H9 (cell line): ENCODE measurements at regions not wholly inside any gene's neighbourhood (a gene's known extent, or its start where the extent isn't known, plus 50 kb on each side); places are given as distances from the start of the nearest gene placed in this dataset.

Experiments
- DNase-seq: peaks from one replicate; pipeline ENCODE4 v3.0.0-alpha.2; 2017
- H2AFZ ChIP-seq: one replicate; pipeline ENCODE4 v1.6.1; 2013; ENCODE audit warnings: mild to moderate bottlenecking, low read length, control low read depth, moderate library complexity
- H2AK5ac ChIP-seq: 2 replicates; pipeline ENCODE4 v1.6.1; 2013; ENCODE audit warnings: low read length, control low read depth, mixed read lengths; ENCODE audit not compliant: insufficient read length
- H2BK120ac ChIP-seq: one replicate; pipeline ENCODE4 v1.6.1; 2013; ENCODE audit warnings: low read depth, mild to moderate bottlenecking, low read length, control low read depth, inconsistent platforms; ENCODE audit not compliant: poor library complexity, severe bottlenecking
- H2BK12ac ChIP-seq: 2 replicates; pipeline ENCODE4 v1.6.1; 2013; ENCODE audit warnings: low read length, control low read depth, mixed read lengths, low read depth; ENCODE audit not compliant: insufficient read length
- H2BK15ac ChIP-seq: 2 replicates; pipeline ENCODE4 v1.6.1; 2013; ENCODE audit warnings: low read depth, low read length, control low read depth
- H2BK20ac ChIP-seq: one replicate; pipeline ENCODE4 v1.6.1; 2013; ENCODE audit warnings: low read depth, mild to moderate bottlenecking, low read length, control low read depth, inconsistent platforms; ENCODE audit not compliant: poor library complexity, severe bottlenecking
- H2BK5ac ChIP-seq: 2 replicates; pipeline ENCODE4 v1.6.1; 2013; ENCODE audit warnings: low read length, control low read depth, mixed read lengths; ENCODE audit not compliant: insufficient read length
- H3K14ac ChIP-seq: 2 replicates; pipeline ENCODE4 v1.6.1; 2013; ENCODE audit warnings: low read length, control low read depth; ENCODE audit not compliant: insufficient read depth
- H3K18ac ChIP-seq: 2 replicates; pipeline ENCODE4 v1.6.1; 2013; ENCODE audit warnings: low read depth, mild to moderate bottlenecking, mixed read lengths, low read length, control low read depth; ENCODE audit not compliant: insufficient read length
- H3K23ac ChIP-seq: 2 replicates; pipeline ENCODE4 v1.6.1; 2013; ENCODE audit warnings: low read length, control low read depth, mixed read lengths, low read depth; ENCODE audit not compliant: insufficient read length
- H3K23me2 ChIP-seq: 2 replicates; pipeline ENCODE4 v1.6.1; 2013; ENCODE audit warnings: low read depth, mild to moderate bottlenecking, mixed read lengths, low read length, control low read depth; ENCODE audit not compliant: insufficient read length, poor library complexity, severe bottlenecking
- H3K27ac ChIP-seq: 2 replicates; pipeline ENCODE4 v1.5.1; 2013; ENCODE audit warnings: low read length, control low read depth, mixed read lengths, low read depth; ENCODE audit not compliant: insufficient read length
- H3K27me3 ChIP-seq: 2 replicates; pipeline ENCODE4 v1.6.1; 2013; ENCODE audit warnings: low read length, control low read depth, inconsistent platforms; ENCODE audit not compliant: insufficient read depth
- H3K4ac ChIP-seq: 2 replicates; pipeline ENCODE4 v1.6.1; 2013; ENCODE audit warnings: low read depth, mild to moderate bottlenecking, control low read depth, inconsistent platforms, low read length, moderate library complexity
- H3K4me1 ChIP-seq: 2 replicates; pipeline ENCODE4 v1.6.1; 2013; ENCODE audit warnings: low read length, control low read depth, inconsistent platforms; ENCODE audit not compliant: insufficient read depth
- H3K4me2 ChIP-seq: 2 replicates; pipeline ENCODE4 v1.6.1; 2013; ENCODE audit warnings: low read length, control low read depth, mixed read lengths; ENCODE audit not compliant: insufficient read length, insufficient read depth
- H3K56ac ChIP-seq: 2 replicates; pipeline ENCODE4 v1.6.1; 2013; ENCODE audit warnings: low read depth, mild to moderate bottlenecking, mixed read lengths, low read length, control low read depth; ENCODE audit not compliant: insufficient read length
- H3K79me1 ChIP-seq: 2 replicates; pipeline ENCODE4 v1.6.1; 2013; ENCODE audit warnings: low read depth, mild to moderate bottlenecking, moderate library complexity, low read length, control low read depth, inconsistent platforms; ENCODE audit not compliant: insufficient read depth, poor library complexity, severe bottlenecking
- H3K79me2 ChIP-seq: 2 replicates; pipeline ENCODE4 v1.6.1; 2013; ENCODE audit warnings: low read length, control low read depth, inconsistent platforms; ENCODE audit not compliant: insufficient read depth
- H3K9ac ChIP-seq: 2 replicates; pipeline ENCODE4 v1.6.1; 2013; ENCODE audit warnings: low read length, control low read depth, mixed read lengths; ENCODE audit not compliant: insufficient read length; ENCODE audit errors: extremely low read depth
- H3K9me3 ChIP-seq: one replicate; pipeline ENCODE4 v1.6.1; 2013; ENCODE audit warnings: low read depth, low read length, inconsistent platforms; ENCODE audit not compliant: control insufficient read depth
- H3T11ph ChIP-seq: one replicate; pipeline ENCODE4 v1.6.1; 2013; ENCODE audit warnings: mild to moderate bottlenecking, low read length, control low read depth, inconsistent platforms
- H4K20me1 ChIP-seq: one replicate; pipeline ENCODE4 v1.6.1; 2013; ENCODE audit not compliant: control insufficient read depth, insufficient read length, insufficient read depth
- H4K5ac ChIP-seq: 2 replicates; pipeline ENCODE4 v1.6.1; 2013; ENCODE audit warnings: low read depth, mild to moderate bottlenecking, mixed read lengths, low read length, control low read depth; ENCODE audit not compliant: insufficient read length
- H4K8ac ChIP-seq: replicated peaks from 2 replicates; pipeline ENCODE4 v1.6.1; 2013; ENCODE audit warnings: low read length, control low read depth, mixed read lengths, low read depth; ENCODE audit not compliant: insufficient read length
- H4K91ac ChIP-seq: 2 replicates; pipeline ENCODE4 v1.6.1; 2013; ENCODE audit warnings: low read depth, mild to moderate bottlenecking, moderate library complexity, mixed read lengths, low read length, control low read depth; ENCODE audit not compliant: insufficient read length
- H3K27ac Mint-ChIP-seq, 3 experiments: 2 replicates in 2 of 3; 3 replicates in 1 of 3; pipeline ENCODE4 v1.8.0; 2020 to 2021; ENCODE audit warnings: mixed read lengths in 3 of 3, mild to moderate bottlenecking in 1 of 3, moderate library complexity in 1 of 3
- H3K27me3 Mint-ChIP-seq: 2 replicates; pipeline ENCODE4 v1.8.0; 2021; ENCODE audit warnings: low read depth, mild to moderate bottlenecking, moderate library complexity, mixed read lengths
- H3K36me3 Mint-ChIP-seq, 3 experiments: 2 replicates in 2 of 3; 3 replicates in 1 of 3; pipeline ENCODE4 v1.8.0; 2020 to 2021; ENCODE audit warnings: low read depth in 3 of 3, mixed read lengths in 3 of 3; ENCODE audit not compliant: insufficient read depth in 1 of 3
- H3K4me1 Mint-ChIP-seq, 2 experiments: 2 replicates each; pipeline ENCODE4 v1.8.0; 2020; ENCODE audit warnings: mixed read lengths in 2 of 2
- H3K4me3 Mint-ChIP-seq, 2 experiments: 2 replicates in 1 of 2; 3 replicates in 1 of 2; pipeline ENCODE4 v1.8.0; 2020 to 2021; ENCODE audit warnings: mild to moderate bottlenecking in 2 of 2, mixed read lengths in 2 of 2, moderate library complexity in 1 of 2
- H3K9me3 Mint-ChIP-seq, 2 experiments: 2 replicates in 1 of 2; 3 replicates in 1 of 2; pipeline ENCODE4 v1.8.0; 2020; ENCODE audit warnings: mild to moderate bottlenecking in 2 of 2, mixed read lengths in 2 of 2, moderate library complexity in 1 of 2
- CTCF ChIP-seq: fragments of 200-600 bp; sonication (generic); conservative IDR thresholded peaks from 3 replicates; pipeline ENCODE4 v1.8.0; 2021; ENCODE audit warnings: antibody characterized with exemption, mild to moderate bottlenecking
- WGBS: extraction: QIAGEN DNeasy Blood & Tissue Kit; methylation state at CpG from one replicate; pipeline ENCODE4 v1.1.7; 2013; ENCODE audit warnings: missing lambda C conversion rate, low lambda C conversion rate, mixed read lengths; ENCODE audit not compliant: insufficient read length; ENCODE audit errors: extremely low coverage; 5-methylcytosine and 5-hydroxymethylcytosine counted together

- Mint-ChIP-seq H3K27ac (no peak overlapping the region), H3K4me3 (no peak overlapping the region; a peak in 1 of 5 replicates), H3K4me1 (no peaks in the 10 kb centered on the region), H3K9me3 (no peaks in the 10 kb centered on the region), H3K27me3 (no peaks in the 10 kb centered on the region), H3K36me3 (no peaks in the 10 kb centered on the region)
- H3K27me3 ChIP-seq = no peaks in the 10 kb centered on the region
- H3K23ac ChIP-seq = no peak overlapping the region
- H3K4me1 ChIP-seq = no peaks in the 10 kb centered on the region
- H4K20me1 ChIP-seq = no peaks in the 10 kb centered on the region
- H3K56ac ChIP-seq = no peak overlapping the region
- H4K91ac ChIP-seq = no peak overlapping the region
- no peak for TF ChIP-seq CTCF
- H3K9ac ChIP-seq = no peak overlapping the region
- H3T11ph ChIP-seq = no peak overlapping the region
- no peak overlapping the region for H2BK5ac ChIP-seq
- no peak overlapping the region for H3K4me2 ChIP-seq
- no peak overlapping the region for H2BK120ac ChIP-seq
- no peak for DNase-seq
- H4K8ac ChIP-seq = no peak overlapping the region
- H3K79me2 ChIP-seq = no peaks in the 10 kb centered on the region
- no peak overlapping the region for H2BK15ac ChIP-seq
- H3K14ac ChIP-seq = no peak overlapping the region
- no peak overlapping the region for H3K18ac ChIP-seq
- H3K9me3 ChIP-seq = no peaks in the 10 kb centered on the region
- no peak overlapping the region for H3K4ac ChIP-seq
- no peak overlapping the region for H3K27ac ChIP-seq
- no peaks in the 10 kb centered on the region for H3K23me2 ChIP-seq
- no peak overlapping the region for H2BK12ac ChIP-seq
- no peaks in the 10 kb centered on the region for H3K79me1 ChIP-seq
- H2BK20ac ChIP-seq = no peak overlapping the region
- WGBS = no CpG with 5 or more reads among the region's 3 CpGs
- no peak overlapping the region for H4K5ac ChIP-seq
- H2AFZ ChIP-seq = no peak overlapping the region
- no peak overlapping the region for H2AK5ac ChIP-seq
Observed at GRCh38 chr12:65585648-65586602, 238.4 kb upstream of the HMGA2 start.
